GM21515 (cell line): ENCODE measurements at regions not wholly inside any gene's neighbourhood (a gene's known extent, or its start where the extent isn't known, plus 50 kb on each side); places are given as distances from the start of the nearest gene placed in this dataset.
A peak's percentile ranks its signal among the peaks of the same experiment; 100 is the strongest.

ENCODE experiments used
- ATAC-seq: cut with Tn5 transposase; IDR thresholded peaks from one replicate; pipeline ENCODE4 v1.9.1; 2021; ENCODE audit not compliant: unreplicated experiment

DNA sequence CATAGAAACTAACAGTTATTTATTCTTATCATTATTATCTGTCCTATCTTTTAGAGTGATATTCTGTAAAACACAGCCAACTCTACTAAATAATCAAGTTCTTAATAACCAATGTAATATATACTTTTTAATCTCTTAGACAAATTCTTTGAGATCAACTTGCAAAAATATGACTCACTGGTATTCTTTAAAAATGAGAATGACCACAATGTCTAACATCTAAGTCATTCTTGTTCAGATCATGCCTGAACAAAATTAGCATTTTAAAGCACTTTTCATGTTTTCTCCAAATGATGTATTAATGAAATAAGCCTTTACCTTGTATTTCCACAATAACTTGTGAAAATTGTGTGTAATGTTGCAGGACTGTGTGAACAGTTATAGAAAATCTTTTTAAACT is 356.9 kb upstream of the RGMB start:
- ATAC-seq, result no peak

DNA sequence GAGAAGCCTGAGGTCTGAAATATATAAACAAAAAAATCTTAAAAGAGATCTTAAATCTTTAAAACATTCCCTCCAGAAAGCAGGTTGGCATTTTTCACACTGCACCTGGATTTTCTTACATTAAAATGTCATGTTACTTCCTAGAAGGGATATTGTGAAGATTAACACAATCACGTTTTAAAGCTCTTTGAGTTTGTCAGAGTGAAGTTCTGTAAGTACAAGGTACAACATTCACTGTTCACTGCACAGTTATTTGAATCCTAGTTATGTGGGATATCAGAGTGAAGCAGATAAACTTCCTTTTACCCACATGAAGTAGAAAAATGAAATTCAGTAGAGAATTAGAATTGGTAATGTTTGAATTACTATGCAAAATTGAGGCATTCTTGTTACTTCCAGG is 353.6 kb upstream of the RGMB start:
- ATAC-seq, result no peak

DNA sequence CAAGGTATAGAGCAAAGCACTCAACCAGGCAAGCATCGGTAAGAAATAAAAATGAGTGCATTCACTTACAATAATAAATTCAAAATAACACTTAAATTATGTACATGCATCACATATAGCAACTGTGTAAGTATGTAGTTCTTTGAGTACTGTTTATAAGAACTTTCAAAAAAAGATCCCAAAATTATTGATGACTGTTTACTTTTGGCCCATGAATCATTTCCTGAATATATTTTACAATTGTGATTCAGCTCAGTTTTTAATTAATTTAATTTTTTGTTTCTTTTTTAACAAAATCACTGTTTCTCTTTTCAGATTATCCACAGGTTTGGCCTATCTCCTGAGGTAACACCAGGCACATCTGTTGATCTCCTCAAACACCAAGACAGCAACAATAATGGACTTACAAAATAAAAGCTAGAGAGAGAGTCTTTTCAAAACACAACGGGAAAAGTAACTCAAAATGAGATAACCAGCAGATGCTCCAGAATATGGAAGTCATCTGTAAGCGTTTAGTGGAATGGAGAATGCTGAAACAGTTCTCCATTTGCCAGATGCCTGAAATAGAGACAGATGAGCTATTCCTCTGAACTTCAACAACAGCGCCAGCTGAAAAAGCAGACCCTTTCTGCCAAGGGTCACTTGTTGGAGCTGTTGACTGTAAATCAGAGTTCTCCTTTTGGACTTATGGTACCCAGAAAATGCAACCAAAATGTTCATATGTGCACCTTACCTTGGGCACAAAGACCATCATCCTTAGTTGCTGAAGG is 348.6 kb upstream of the RGMB start:
- ATAC-seq, result no peak

GRCh38 chr5:98425640-98426039 is 347.8 kb upstream of the RGMB start:
- no peak for ATAC-seq

- ATAC-seq, result peak; percentile 83
Measured at GRCh38 chr5:98428806-98429205, 344.7 kb upstream of the RGMB start.

- no peak for ATAC-seq
Measured at GRCh38 chr5:98432378-98432777, 341.1 kb upstream of the RGMB start.

GRCh38 chr5:98433022-98433421 is 340.4 kb upstream of the RGMB start:
- ATAC-seq, result no peak

- no peak for ATAC-seq
Measured at GRCh38 chr5:98433673-98434072, 339.8 kb upstream of the RGMB start.

GRCh38 chr5:98436667-98437066 is 336.8 kb upstream of the RGMB start:
- ATAC-seq, result no peak

GRCh38 chr5:98442448-98442847 is 331.0 kb upstream of the RGMB start:
- no peak for ATAC-seq

DNA sequence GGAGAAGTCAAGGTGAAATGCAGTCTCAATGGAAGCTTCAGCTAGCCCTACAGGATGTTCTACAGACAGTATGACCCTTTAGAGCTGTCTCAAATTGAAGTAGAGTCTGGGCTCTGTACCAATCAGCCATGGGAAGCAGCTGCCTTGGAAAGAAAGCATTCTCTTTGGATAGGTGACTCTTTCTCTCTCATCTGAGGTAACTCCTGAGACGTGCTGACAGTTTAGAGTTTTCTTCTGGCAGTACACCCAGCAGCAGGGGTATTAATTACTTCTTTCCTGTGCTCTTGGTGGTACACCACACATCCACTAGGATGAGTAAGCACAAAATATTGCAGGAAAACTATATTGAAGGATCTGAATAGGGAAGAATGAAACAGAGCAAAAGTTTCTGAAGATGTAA is 329.6 kb upstream of the RGMB start:
- ATAC-seq, result no peak

GRCh38 chr5:98453296-98453695 is 320.2 kb upstream of the RGMB start:
- ATAC-seq, result no peak

DNA sequence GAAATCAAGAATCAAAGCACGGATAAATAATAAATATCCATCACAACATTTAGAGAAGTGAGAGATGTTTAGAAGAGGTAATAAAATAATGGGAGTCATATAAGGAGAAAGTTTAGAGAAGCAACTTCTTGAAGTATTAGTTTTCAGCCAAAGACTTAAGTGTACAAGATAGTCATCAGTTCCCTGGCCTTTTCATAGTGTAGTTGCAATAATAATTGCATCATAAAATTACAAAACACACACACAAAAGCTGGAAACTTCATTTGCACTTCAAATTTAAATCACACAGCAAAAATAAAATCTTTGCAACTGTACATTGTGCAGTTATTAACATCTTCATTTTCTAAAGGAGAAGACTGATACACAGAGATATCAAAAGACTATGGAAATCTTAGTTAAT is 319.1 kb upstream of the RGMB start:
- no peak for ATAC-seq

- no peak for ATAC-seq
Measured at GRCh38 chr5:98454904-98455303, 318.6 kb upstream of the RGMB start.

- no peak for ATAC-seq
Measured at GRCh38 chr5:98455665-98456064, 317.8 kb upstream of the RGMB start.

- no peak for ATAC-seq
Measured at GRCh38 chr5:98458004-98458403, 315.5 kb upstream of the RGMB start.

DNA sequence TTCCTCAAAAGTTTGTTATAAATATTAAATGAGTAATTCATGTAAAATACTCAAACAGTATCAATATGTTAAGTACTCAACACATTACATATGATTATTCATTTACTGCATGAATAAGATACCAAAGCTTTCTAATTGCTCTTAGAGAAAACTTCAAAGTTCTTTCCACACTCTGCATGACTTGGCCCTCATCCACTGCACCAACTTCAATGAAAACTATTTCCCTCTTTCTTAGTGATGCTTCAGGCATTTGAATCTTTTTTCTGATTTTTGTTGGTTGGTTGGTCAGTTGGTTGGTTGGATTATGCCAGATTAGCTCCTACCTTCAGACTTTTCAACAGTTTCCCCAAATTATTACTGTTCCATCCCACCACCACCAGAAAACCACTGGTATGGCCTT is 314.7 kb upstream of the RGMB start:
- ATAC-seq, result no peak

- ATAC-seq, result no peak
Measured at GRCh38 chr5:98460536-98460935, 312.9 kb upstream of the RGMB start.

GRCh38 chr5:98461485-98461884 is 312.0 kb upstream of the RGMB start:
- no peak for ATAC-seq

DNA sequence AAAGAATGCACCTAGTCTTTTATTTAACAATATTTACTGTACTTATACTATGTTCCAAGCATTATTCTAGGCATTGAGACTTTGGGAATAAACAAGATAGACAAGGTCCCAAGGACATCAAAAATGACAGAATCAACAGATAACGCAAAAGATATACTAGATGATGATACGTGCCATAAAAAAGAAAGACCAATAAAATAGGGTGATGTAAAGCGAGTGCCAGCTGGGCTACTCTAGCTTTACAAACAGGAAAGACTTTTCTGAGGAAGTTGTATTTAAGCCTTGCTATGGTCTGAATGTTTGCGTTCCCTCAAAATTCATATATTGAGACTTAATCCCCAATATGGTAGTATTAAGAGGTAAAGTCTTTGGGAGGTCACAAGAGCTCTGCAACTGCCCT is 310.2 kb upstream of the RGMB start:
- ATAC-seq, result no peak

GRCh38 chr5:98463676-98464075 is 309.8 kb upstream of the RGMB start:
- ATAC-seq, result no peak

DNA sequence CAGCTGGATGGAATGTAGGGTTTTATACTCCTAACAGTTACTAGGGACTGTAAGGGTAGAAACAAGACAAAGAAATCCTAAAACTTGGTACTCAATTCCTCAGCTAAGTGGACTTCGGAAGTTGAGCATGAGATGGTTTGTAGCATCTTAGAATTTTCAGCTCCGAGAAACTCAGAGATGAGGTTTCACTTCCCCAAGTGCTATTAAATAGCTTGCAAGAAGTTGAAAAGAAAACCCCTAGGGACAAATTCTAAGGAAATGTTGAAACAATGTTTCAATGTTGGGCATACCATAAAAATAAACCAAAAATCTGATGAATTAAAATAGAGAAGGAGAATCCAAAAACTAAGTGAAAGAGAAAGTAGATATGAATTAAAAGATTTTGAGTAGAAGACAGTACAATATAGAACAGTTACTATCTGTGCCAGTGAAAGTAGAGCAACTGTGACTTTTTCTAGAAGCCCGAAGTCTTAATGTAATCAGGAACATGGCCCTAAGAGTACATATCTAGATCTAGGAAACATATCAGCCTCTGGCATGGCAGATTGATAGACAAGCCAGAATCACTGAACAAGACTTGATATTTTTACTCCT is 308.6 kb upstream of the RGMB start:
- peak; percentile 85 for ATAC-seq
